H1 (cell line): ENCODE measurements at regions not wholly inside any gene's neighbourhood (a gene's known extent, or its start where the extent isn't known, plus 50 kb on each side); places are given as distances from the start of the nearest gene placed in this dataset.
A peak's percentile ranks its signal among the peaks of the same experiment; 100 is the strongest.

Source experiments
- CTCF ChIA-PET: fragments of 300-600 bp; sonication (Branson Sonifier 250); formaldehyde crosslinking; loops from one replicate; lab custom pipeline; 2021; ENCODE audit not compliant: partially characterized antibody; lab: Charles Lee
- POLR2A ChIA-PET: fragments of 300-600 bp; sonication (Branson Sonifier 250); formaldehyde crosslinking; loops from one replicate; lab custom pipeline; 2021; ENCODE audit warnings: inconsistent platforms; ENCODE audit not compliant: partially characterized antibody; lab: Charles Lee
- DNase-seq, 2 experiments: peaks; one replicate each; pipeline versions ENCODE4 v3.0.0 to v3.0.0-alpha.2; 2010 to 2022; ENCODE audit warnings: low spot score in 2 of 2, low read depth in 1 of 2, mixed read lengths in 1 of 2
- FAIRE-seq: peaks from 2 replicates; lab custom pipeline; 2011; peaks lifted over from hg19 to GRCh38; lab: Jason Lieb, UNC
- H2AFZ ChIP-seq: 2 replicates; pipeline ENCODE4 v1.8.1; 2012; ENCODE audit warnings: low read length, inconsistent platforms
- H2AK5ac ChIP-seq: 2 replicates; pipeline ENCODE4 v1.6.1; 2013; ENCODE audit warnings: low read depth, low read length
- H2BK120ac ChIP-seq: replicated peaks from 2 replicates; pipeline ENCODE3; 2013; ENCODE audit warnings: low read depth, low read length, inconsistent platforms
- H2BK12ac ChIP-seq: 2 replicates; pipeline ENCODE4 v1.6.1; 2013; ENCODE audit warnings: low read depth, low read length
- H2BK15ac ChIP-seq: 2 replicates; pipeline ENCODE4 v1.6.1; 2013; ENCODE audit warnings: low read length
- H2BK20ac ChIP-seq: 2 replicates; pipeline ENCODE4 v1.6.1; 2013; ENCODE audit warnings: low read length
- H2BK5ac ChIP-seq: 2 replicates; pipeline ENCODE4 v1.6.1; 2013; ENCODE audit warnings: low read depth, low read length
- H3K14ac ChIP-seq: 2 replicates; pipeline ENCODE4 v1.6.1; 2013; ENCODE audit warnings: inconsistent platforms; ENCODE audit not compliant: insufficient read length
- H3K18ac ChIP-seq: 2 replicates; pipeline ENCODE4 v1.6.1; 2013; ENCODE audit warnings: low read length; ENCODE audit errors: extremely low read depth
- H3K23ac ChIP-seq: 2 replicates; pipeline ENCODE4 v1.6.1; 2013; ENCODE audit warnings: inconsistent platforms; ENCODE audit not compliant: insufficient read length
- H3K23me2 ChIP-seq: 2 replicates; pipeline ENCODE4 v1.6.1; 2013; ENCODE audit warnings: low read depth, low read length
- H3K27ac ChIP-seq: 2 replicates; pipeline ENCODE4 v1.6.1; 2011; ENCODE audit warnings: low read depth, low read length, inconsistent platforms
- H3K27me3 ChIP-seq, 4 experiments: replicated peaks in 1 of 4; 1 replicate in 1 of 4; 2 replicates in 3 of 4; pipeline versions ENCODE4 v1.6.1 to v1.8.1; 2011 to 2013; ENCODE audit warnings: low read length in 3 of 4, mild to moderate bottlenecking in 3 of 4, inconsistent platforms in 2 of 4, mixed read lengths in 2 of 4, moderate library complexity in 1 of 4; ENCODE audit not compliant: control insufficient read depth in 3 of 4, insufficient read depth in 3 of 4; ENCODE audit errors: extremely low read depth in 1 of 4
- H3K36me3 ChIP-seq, 4 experiments: 2 replicates each; pipeline versions ENCODE4 v1.6.1 to v1.8.1; 2011 to 2013; ENCODE audit warnings: mild to moderate bottlenecking in 4 of 4, low read length in 3 of 4, moderate library complexity in 2 of 4, control low read depth in 1 of 4, inconsistent platforms in 1 of 4; ENCODE audit not compliant: insufficient read depth in 4 of 4, control insufficient read depth in 2 of 4
- H3K4ac ChIP-seq: replicated peaks from 2 replicates; pipeline ENCODE3; 2013; ENCODE audit warnings: low read length, low read depth, mixed read lengths, inconsistent platforms; ENCODE audit not compliant: insufficient read length
- H3K4me1 ChIP-seq, 4 experiments: replicated peaks in 1 of 4; 1 replicate in 1 of 4; 2 replicates in 3 of 4; pipeline versions ENCODE4 v1.6.1 to v1.8.1; 2011 to 2013; ENCODE audit warnings: low read length in 3 of 4, inconsistent platforms in 2 of 4, mixed read lengths in 1 of 4; ENCODE audit not compliant: insufficient read depth in 4 of 4, control insufficient read depth in 3 of 4
- H3K4me2 ChIP-seq, 2 experiments: 2 replicates each; pipeline versions ENCODE4 v1.6.1 to v1.8.1; 2011 to 2013; ENCODE audit warnings: low read depth in 2 of 2, low read length in 2 of 2, control low read depth in 1 of 2, inconsistent platforms in 1 of 2, mild to moderate bottlenecking in 1 of 2; ENCODE audit not compliant: insufficient read depth in 1 of 2
- H3K4me3 ChIP-seq, 4 experiments: fragments of 200-600, 300-600 bp in 1 of 4; sonication (generic), shearing (Covaris generic), sonication (Bioruptor Twin) in 1 of 4; 2 replicates each; pipeline versions ENCODE4 v1.5.1 to v1.8.1; 2011 to 2016; ENCODE audit warnings: low read length in 4 of 4, low read depth in 3 of 4, control low read depth in 2 of 4, inconsistent platforms in 2 of 4, mild to moderate bottlenecking in 2 of 4, mixed read lengths in 1 of 4, moderate library complexity in 1 of 4; ENCODE audit not compliant: insufficient read depth in 2 of 4; ENCODE audit errors: extremely low read depth in 1 of 4
- H3K56ac ChIP-seq: replicated peaks from 2 replicates; pipeline ENCODE3; 2013; ENCODE audit warnings: low read depth, mild to moderate bottlenecking, mixed read lengths, low read length, inconsistent platforms; ENCODE audit not compliant: insufficient read length
- H3K79me1 ChIP-seq: 2 replicates; pipeline ENCODE4 v1.6.1; 2013; ENCODE audit warnings: low read depth, low read length, control low read depth
- H3K79me2 ChIP-seq, 2 experiments: 2 replicates each; pipeline versions ENCODE4 v1.6.1 to v1.8.1; 2012 to 2013; ENCODE audit warnings: low read length in 2 of 2, mild to moderate bottlenecking in 2 of 2, inconsistent platforms in 1 of 2; ENCODE audit not compliant: insufficient read depth in 2 of 2, control insufficient read depth in 1 of 2
- H3K9ac ChIP-seq, 4 experiments: replicated peaks in 1 of 4; 1 replicate in 1 of 4; 2 replicates in 3 of 4; pipeline versions ENCODE4 v1.6.1 to v1.8.1; 2011 to 2013; ENCODE audit warnings: low read depth in 3 of 4, low read length in 3 of 4, control low read depth in 2 of 4, mild to moderate bottlenecking in 2 of 4, moderate library complexity in 2 of 4, inconsistent platforms in 1 of 4; ENCODE audit errors: extremely low read depth in 1 of 4
- H3K9me3 ChIP-seq, 2 experiments: 2 replicates each; pipeline versions ENCODE4 v1.6.1 to v1.8.1; 2012 to 2013; ENCODE audit warnings: mild to moderate bottlenecking in 2 of 2, moderate library complexity in 2 of 2, control low read depth in 1 of 2, inconsistent platforms in 1 of 2, low read depth in 1 of 2, low read length in 1 of 2, mixed read lengths in 1 of 2; ENCODE audit not compliant: insufficient read depth in 2 of 2
- H4K20me1 ChIP-seq, 2 experiments: replicated peaks in 1 of 2; 2 replicates each; pipeline versions ENCODE3 to v1.8.1; 2011 to 2013; ENCODE audit warnings: inconsistent platforms in 2 of 2, low read length in 2 of 2, mild to moderate bottlenecking in 1 of 2; ENCODE audit not compliant: insufficient read depth in 2 of 2, control insufficient read depth in 1 of 2
- H4K5ac ChIP-seq: 2 replicates; pipeline ENCODE4 v1.6.1; 2013; ENCODE audit warnings: low read length, low read depth, mixed read lengths, inconsistent platforms; ENCODE audit not compliant: insufficient read length
- H4K8ac ChIP-seq: 2 replicates; pipeline ENCODE4 v1.8.0; 2013; ENCODE audit warnings: mild to moderate bottlenecking, moderate library complexity, low read length, inconsistent platforms; ENCODE audit not compliant: insufficient read depth; ENCODE audit errors: extremely low read depth
- H4K91ac ChIP-seq: replicated peaks from 2 replicates; pipeline ENCODE3; 2013; ENCODE audit warnings: low read length, mixed read lengths, inconsistent platforms; ENCODE audit not compliant: insufficient read length
- CBX5 ChIP-seq: fragments of 300-800, 300-1000 bp; sonication (generic); IDR thresholded peaks from 2 replicates; pipeline ENCODE4 v1.7.1; 2016; ENCODE audit warnings: antibody characterized with exemption, low read length, low read depth
- CHD2 ChIP-seq: IDR thresholded peaks from 2 replicates; pipeline ENCODE4 v1.6.1; 2012; ENCODE audit warnings: low read length, improper control_type of control experiment
- E2F6 ChIP-seq: IDR thresholded peaks from 2 replicates; pipeline ENCODE4 v1.6.1; 2012; ENCODE audit warnings: inconsistent platforms
- EP300 ChIP-seq, 2 experiments: IDR thresholded peaks; 1 replicate in 1 of 2; 2 replicates in 1 of 2; pipeline ENCODE4 v1.6.1; 2011 to 2012; ENCODE audit warnings: low read depth in 2 of 2, low read length in 2 of 2, mild to moderate bottlenecking in 2 of 2, borderline replicate concordance in 1 of 2, inconsistent platforms in 1 of 2, moderate library complexity in 1 of 2
- GTF2F1 ChIP-seq: IDR thresholded peaks from 2 replicates; pipeline ENCODE4 v1.6.1; 2012; ENCODE audit warnings: low read depth, low read length, improper control_type of control experiment, borderline replicate concordance
- KDM4A ChIP-seq: IDR thresholded peaks from one replicate; pipeline ENCODE4 v1.7.1; 2012; ENCODE audit warnings: low read depth, mild to moderate bottlenecking, moderate library complexity, low read length, inconsistent platforms; ENCODE audit not compliant: severe bottlenecking
- POLR2A ChIP-seq, 2 experiments: IDR thresholded peaks; 1 replicate in 1 of 2; 2 replicates in 1 of 2; pipeline ENCODE4 v1.6.1; 2011; ENCODE audit warnings: low read depth in 2 of 2, low read length in 2 of 2, mild to moderate bottlenecking in 2 of 2; ENCODE audit errors: control extremely low read depth in 1 of 2
- RBBP5 ChIP-seq: IDR thresholded peaks from 2 replicates; pipeline ENCODE4 v1.7.1; 2012; ENCODE audit warnings: low read depth, mild to moderate bottlenecking, inconsistent platforms, low read length, moderate library complexity, borderline replicate concordance
- SIRT6 ChIP-seq: IDR thresholded peaks from one replicate; pipeline ENCODE4 v1.7.1; 2012; ENCODE audit warnings: low read length, inconsistent platforms
- SP1 ChIP-seq: IDR thresholded peaks from 2 replicates; pipeline ENCODE4 v1.6.1; 2011; ENCODE audit warnings: low read depth, low read length
- SRF ChIP-seq: IDR thresholded peaks from 2 replicates; pipeline ENCODE4 v1.6.1; 2011; ENCODE audit warnings: mild to moderate bottlenecking, low read depth, low read length, moderate library complexity
- WGBS, 2 experiments: shearing (Covaris generic) in 1 of 2; methylation state at CpG; one replicate each; pipeline versions ENCODE4 v1.1.6 to v1.1.7; 2013 to 2015; ENCODE audit warnings: low lambda C conversion rate in 2 of 2, mixed read lengths in 2 of 2, inconsistent platforms in 1 of 2, low coverage in 1 of 2, missing lambda C conversion rate in 1 of 2; ENCODE audit not compliant: insufficient replicate concordance in 2 of 2, insufficient coverage in 1 of 2, insufficient read length in 1 of 2; ENCODE audit errors: extremely low coverage in 1 of 2, missing lambda C conversion rate in 1 of 2; 5-methylcytosine and 5-hydroxymethylcytosine counted together

GRCh38 chr14:56005191-56006053 is 112.8 kb upstream of the PELI2 start:
- Histone ChIP-seq H3K14ac (no peak overlapping the region), H3K36me3 (0 out of 8 replicates have a peak, but pooled peaks cover 0 to 3% (median 0%) of the 10 kb centered on the region in 4 experiments), H3K23me2 (no peaks in the 10 kb centered on the region), H2BK15ac (peak overlapping the region; percentile 6; the same call in 1 of the 2 replicates), H4K5ac (no peak overlapping the region), H3K18ac (no peak overlapping the region), H4K91ac (no peak overlapping the region), H3K4me2 (peak overlapping the region; percentile 22 to 50; a peak in 2 of 4 replicates), H3K4me1 (peaks cover 4 to 11% (median 9%) of the 10 kb centered on the region in 4 experiments), H4K8ac (no peak overlapping the region), H3K23ac (no peak overlapping the region), H3K9ac (peak overlapping the region in 1 of 4 experiments; percentile 6; a peak in 1 of 7 replicates), H2BK5ac (peak overlapping the region; percentile 52; the same call in 1 of the 2 replicates), H2AK5ac (no peak overlapping the region), H2BK120ac (no peak overlapping the region), H2BK20ac (no peak overlapping the region), H3K4ac (no peak overlapping the region), H3K79me1 (no peaks in the 10 kb centered on the region), H3K27me3 (no peaks in the 10 kb centered on the region; a peak in 1 of 7 replicates), H3K56ac (no peak overlapping the region), H2AFZ (peak overlapping the region; percentile 57; the same call in 1 of the 2 replicates), H3K4me3 (peak overlapping the region in 1 of 4 experiments; percentile 3; a peak in 2 of 8 replicates), H2BK12ac (peak overlapping the region; percentile 86), H3K9me3 (peaks cover 2 to 5% of the 10 kb centered on the region in 2 experiments; a peak in 2 of 4 replicates), H3K27ac (no peak overlapping the region), H4K20me1 (no peaks in the 10 kb centered on the region), H3K79me2 (no peaks in the 10 kb centered on the region)
- ChIA-PET CTCF (interaction anchor here (0.8 to 1.4 kb wide), 3 partner anchors 18 to 168 kb away, joined by 3 to 5 read pairs (median 4); no protein-coding TSS in a partner anchor), POLR2A (no interaction called here)
- peak; percentile 25 to 48 for DNase-seq
- WGBS, 2 experiments: 59% methylated on average over 11 of the region's 11 CpGs; no CpG with 5 or more reads in 1 of the 2 experiments
- FAIRE-seq: no peak
- TF ChIP-seq CHD2 (no peak), E2F6 (no peak), POLR2A (IDR thresholded peaks at IDR 0.05; ENCODE audit: control extremely low read depth in 1 of 2, low read depth in 2 of 2, low read length in 2 of 2) (no peak), KDM4A (no peak), CBX5 (no peak), GTF2F1 (no peak), EP300 (IDR thresholded peaks at IDR 0.05; ENCODE audit: borderline replicate concordance in 1 of 2, low read depth in 2 of 2, low read length in 2 of 2) (peak in 1 of 2 experiments; percentile 77; a peak in 1 of 3 replicates), RBBP5 (no peak), SRF (no peak), SP1 (0 out of 2 replicates have a peak, but pooled peaks have one; percentile 31), SIRT6 (no peak)
